Upper lobe of left lung (tissue), 4 donors: ENCODE measurements at regions not wholly inside any gene's neighbourhood (a gene's known extent, or its start where the extent isn't known, plus 50 kb on each side); places are given as distances from the start of the nearest gene placed in this dataset.

Experiments
- EP300 ChIP-seq, 4 donors: sonication (generic); formaldehyde crosslinking; IDR thresholded peaks; one replicate each; pipeline ENCODE4 v1.5.1; 2017; ENCODE audit warnings: antibody characterized with exemption in 4 of 4, control low read depth in 2 of 4
- POLR2A ChIP-seq, 4 donors: fragments of 450-650 bp; IDR thresholded peaks; one replicate each; pipeline ENCODE4 v1.5.1; 2016 to 2017; ENCODE audit warnings: antibody characterized with exemption in 4 of 4, mild to moderate bottlenecking in 2 of 4
- TF ChIP-seq, protein P1 (sequence below), 6 experiments: fragments of 450-650 bp in 4 of 6; fragments of 200-600 bp in 2 of 6; sonication (generic) in 2 of 6; IDR thresholded peaks; one replicate each; pipeline ENCODE4 v1.5.1; 2016 to 2019; ENCODE audit warnings: antibody characterized with exemption in 6 of 6

DNA sequence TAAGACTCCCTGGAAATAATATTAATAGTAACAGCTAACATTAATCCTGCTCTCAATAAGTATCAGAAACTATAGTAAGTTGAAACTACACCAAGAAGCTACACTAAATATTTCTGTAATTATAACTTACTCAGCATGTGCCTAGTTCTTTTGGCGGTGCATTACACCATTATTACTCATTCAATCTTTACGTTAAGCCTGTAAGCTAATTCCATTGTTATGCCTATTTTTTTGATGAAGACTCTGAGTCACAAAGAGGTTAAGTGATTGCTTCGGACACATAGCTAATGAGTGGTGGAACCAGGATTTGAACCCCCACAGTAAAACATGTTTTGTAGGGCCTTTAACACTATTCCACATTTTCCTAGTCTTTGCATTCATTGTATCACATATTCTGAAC, 111.6 kb downstream of the RASSF10 start:
- TF ChIP-seq, protein P1, sequence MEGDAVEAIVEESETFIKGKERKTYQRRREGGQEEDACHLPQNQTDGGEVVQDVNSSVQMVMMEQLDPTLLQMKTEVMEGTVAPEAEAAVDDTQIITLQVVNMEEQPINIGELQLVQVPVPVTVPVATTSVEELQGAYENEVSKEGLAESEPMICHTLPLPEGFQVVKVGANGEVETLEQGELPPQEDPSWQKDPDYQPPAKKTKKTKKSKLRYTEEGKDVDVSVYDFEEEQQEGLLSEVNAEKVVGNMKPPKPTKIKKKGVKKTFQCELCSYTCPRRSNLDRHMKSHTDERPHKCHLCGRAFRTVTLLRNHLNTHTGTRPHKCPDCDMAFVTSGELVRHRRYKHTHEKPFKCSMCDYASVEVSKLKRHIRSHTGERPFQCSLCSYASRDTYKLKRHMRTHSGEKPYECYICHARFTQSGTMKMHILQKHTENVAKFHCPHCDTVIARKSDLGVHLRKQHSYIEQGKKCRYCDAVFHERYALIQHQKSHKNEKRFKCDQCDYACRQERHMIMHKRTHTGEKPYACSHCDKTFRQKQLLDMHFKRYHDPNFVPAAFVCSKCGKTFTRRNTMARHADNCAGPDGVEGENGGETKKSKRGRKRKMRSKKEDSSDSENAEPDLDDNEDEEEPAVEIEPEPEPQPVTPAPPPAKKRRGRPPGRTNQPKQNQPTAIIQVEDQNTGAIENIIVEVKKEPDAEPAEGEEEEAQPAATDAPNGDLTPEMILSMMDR (IDR thresholded peaks at IDR 0.05), result no peak
- TF ChIP-seq EP300 (IDR thresholded peaks at IDR 0.05) (no peak), POLR2A (IDR thresholded peaks at IDR 0.05) (no peak)
